DOHH2 (cell line): ENCODE measurements at regions not wholly inside any gene's neighbourhood (a gene's known extent, or its start where the extent isn't known, plus 50 kb on each side); places are given as distances from the start of the nearest gene placed in this dataset.

ENCODE experiments used
- EZH2phosphoT487 ChIP-seq: fragments of 200-600 bp; sonication (generic); IDR thresholded peaks from 2 replicates; pipeline ENCODE4 v1.6.1; 2017; ENCODE audit warnings: borderline replicate concordance, mild to moderate bottlenecking, antibody characterized with exemption, low read length, moderate library complexity, mixed read lengths
- TF ChIP-seq, protein P1 (sequence below): fragments of 200-600 bp; sonication (generic); IDR thresholded peaks from one replicate; pipeline ENCODE4 v1.5.1; 2014; ENCODE audit warnings: antibody characterized with exemption, mild to moderate bottlenecking, low read depth, low read length; ENCODE audit not compliant: poor library complexity, severe bottlenecking

DNA sequence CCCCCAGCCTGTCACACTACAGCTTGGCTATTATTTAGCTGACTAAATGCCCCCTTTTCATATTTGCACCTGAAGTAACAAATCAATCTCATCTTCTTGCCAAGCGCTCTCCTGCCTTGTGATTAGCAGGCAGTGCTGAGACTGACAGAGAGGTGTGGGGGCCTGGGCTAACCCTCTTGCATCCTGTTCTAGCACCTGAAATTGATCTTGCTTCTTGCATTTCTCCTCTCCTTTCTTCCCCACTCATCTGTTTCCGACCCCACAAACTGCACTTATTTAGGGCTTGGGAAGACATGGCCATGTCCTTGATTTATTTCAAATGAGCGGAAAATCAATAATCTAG lies 309.0 kb upstream of the PROK2 start:
- TF ChIP-seq, protein P1, sequence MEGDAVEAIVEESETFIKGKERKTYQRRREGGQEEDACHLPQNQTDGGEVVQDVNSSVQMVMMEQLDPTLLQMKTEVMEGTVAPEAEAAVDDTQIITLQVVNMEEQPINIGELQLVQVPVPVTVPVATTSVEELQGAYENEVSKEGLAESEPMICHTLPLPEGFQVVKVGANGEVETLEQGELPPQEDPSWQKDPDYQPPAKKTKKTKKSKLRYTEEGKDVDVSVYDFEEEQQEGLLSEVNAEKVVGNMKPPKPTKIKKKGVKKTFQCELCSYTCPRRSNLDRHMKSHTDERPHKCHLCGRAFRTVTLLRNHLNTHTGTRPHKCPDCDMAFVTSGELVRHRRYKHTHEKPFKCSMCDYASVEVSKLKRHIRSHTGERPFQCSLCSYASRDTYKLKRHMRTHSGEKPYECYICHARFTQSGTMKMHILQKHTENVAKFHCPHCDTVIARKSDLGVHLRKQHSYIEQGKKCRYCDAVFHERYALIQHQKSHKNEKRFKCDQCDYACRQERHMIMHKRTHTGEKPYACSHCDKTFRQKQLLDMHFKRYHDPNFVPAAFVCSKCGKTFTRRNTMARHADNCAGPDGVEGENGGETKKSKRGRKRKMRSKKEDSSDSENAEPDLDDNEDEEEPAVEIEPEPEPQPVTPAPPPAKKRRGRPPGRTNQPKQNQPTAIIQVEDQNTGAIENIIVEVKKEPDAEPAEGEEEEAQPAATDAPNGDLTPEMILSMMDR: no peak
- TF ChIP-seq EZH2phosphoT487: no peak
